ENCODE measurements at regions not wholly inside any gene's neighbourhood (a gene's known extent, or its start where the extent isn't known, plus 50 kb on each side); places are given as distances from the start of the nearest gene placed in this dataset.

DNA sequence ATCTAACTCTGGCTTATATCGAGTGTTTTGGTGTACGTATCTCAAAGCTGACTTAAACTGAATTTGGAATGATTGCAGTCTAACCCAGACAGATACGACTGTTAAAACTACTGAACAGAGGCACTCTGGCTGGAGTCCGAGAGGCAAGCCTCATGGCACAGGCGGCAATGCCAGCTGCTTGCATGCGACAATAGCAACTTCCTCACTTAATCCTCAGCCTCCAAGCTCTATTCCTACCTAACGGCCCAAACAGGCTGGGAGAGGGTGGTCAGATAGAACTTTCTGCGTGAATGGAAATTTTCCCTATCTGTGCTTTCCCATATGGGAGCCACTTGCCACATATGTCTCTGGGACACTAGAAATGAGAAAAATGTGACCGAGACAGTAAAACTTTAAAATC, 292.0 kb upstream of the KLF6 start:
- TF ChIP-seq, protein P1, sequence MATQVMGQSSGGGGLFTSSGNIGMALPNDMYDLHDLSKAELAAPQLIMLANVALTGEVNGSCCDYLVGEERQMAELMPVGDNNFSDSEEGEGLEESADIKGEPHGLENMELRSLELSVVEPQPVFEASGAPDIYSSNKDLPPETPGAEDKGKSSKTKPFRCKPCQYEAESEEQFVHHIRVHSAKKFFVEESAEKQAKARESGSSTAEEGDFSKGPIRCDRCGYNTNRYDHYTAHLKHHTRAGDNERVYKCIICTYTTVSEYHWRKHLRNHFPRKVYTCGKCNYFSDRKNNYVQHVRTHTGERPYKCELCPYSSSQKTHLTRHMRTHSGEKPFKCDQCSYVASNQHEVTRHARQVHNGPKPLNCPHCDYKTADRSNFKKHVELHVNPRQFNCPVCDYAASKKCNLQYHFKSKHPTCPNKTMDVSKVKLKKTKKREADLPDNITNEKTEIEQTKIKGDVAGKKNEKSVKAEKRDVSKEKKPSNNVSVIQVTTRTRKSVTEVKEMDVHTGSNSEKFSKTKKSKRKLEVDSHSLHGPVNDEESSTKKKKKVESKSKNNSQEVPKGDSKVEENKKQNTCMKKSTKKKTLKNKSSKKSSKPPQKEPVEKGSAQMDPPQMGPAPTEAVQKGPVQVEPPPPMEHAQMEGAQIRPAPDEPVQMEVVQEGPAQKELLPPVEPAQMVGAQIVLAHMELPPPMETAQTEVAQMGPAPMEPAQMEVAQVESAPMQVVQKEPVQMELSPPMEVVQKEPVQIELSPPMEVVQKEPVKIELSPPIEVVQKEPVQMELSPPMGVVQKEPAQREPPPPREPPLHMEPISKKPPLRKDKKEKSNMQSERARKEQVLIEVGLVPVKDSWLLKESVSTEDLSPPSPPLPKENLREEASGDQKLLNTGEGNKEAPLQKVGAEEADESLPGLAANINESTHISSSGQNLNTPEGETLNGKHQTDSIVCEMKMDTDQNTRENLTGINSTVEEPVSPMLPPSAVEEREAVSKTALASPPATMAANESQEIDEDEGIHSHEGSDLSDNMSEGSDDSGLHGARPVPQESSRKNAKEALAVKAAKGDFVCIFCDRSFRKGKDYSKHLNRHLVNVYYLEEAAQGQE (IDR thresholded peaks at IDR 0.05): no peak
- TF ChIP-seq, protein P2, sequence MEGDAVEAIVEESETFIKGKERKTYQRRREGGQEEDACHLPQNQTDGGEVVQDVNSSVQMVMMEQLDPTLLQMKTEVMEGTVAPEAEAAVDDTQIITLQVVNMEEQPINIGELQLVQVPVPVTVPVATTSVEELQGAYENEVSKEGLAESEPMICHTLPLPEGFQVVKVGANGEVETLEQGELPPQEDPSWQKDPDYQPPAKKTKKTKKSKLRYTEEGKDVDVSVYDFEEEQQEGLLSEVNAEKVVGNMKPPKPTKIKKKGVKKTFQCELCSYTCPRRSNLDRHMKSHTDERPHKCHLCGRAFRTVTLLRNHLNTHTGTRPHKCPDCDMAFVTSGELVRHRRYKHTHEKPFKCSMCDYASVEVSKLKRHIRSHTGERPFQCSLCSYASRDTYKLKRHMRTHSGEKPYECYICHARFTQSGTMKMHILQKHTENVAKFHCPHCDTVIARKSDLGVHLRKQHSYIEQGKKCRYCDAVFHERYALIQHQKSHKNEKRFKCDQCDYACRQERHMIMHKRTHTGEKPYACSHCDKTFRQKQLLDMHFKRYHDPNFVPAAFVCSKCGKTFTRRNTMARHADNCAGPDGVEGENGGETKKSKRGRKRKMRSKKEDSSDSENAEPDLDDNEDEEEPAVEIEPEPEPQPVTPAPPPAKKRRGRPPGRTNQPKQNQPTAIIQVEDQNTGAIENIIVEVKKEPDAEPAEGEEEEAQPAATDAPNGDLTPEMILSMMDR (IDR thresholded peaks at IDR 0.05; ENCODE audit: low read depth, low read length, missing input control): no peak
- TF ChIP-seq GABPA (IDR thresholded peaks at IDR 0.05 in 1 of 2, conservative IDR thresholded peaks at IDR 0.05 in 1 of 2) (no peak), HNF4A (conservative IDR thresholded peaks at IDR 0.05) (no peak), RAD21 (IDR thresholded peaks at IDR 0.05) (no peak), EGR1 (IDR thresholded peaks at IDR 0.05; ENCODE audit: low read depth in 2 of 2) (no peak)

Measured in liver (tissue), 3 donors.